ENCODE measurements at regions not wholly inside any gene's neighbourhood (a gene's known extent, or its start where the extent isn't known, plus 50 kb on each side); places are given as distances from the start of the nearest gene placed in this dataset.

DNA sequence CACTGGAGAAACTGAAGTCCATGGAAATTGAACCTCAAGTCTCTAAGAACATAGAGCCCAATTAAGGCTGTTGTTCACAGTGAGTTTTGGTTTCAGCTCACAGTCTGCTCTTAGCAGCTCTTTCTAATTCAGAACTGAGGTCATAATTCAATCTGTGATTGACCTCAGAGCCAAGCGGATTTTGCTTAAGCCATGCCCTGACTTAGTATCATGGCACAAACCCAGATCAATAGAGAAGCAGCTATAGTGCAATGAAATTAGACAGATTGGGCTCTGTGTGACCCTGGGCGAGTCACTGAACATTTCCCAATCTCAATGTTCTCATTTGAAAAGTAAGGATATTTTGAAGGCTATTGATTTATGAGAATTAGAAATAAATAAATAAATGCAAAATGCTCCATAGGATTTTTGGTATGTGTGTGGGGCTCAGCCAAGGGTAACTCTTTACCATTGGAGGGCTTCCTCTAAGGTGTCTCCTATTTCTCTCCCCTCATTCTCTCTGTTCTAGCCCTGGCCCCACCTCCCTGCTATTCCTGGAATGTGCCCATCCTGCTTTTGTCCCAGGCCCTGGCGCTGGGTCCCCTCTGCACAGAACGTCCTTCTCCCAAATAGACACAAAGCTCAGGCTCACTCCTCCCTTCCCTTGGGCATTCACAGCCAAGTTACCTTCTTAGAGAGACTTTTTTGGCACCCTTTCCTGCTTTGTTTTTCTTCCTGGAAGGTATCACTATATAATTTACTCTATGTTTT lies 239.6 kb downstream of the LPIN1 start:
- H4K20me1 ChIP-seq (ENCODE audit: control insufficient read depth, insufficient read depth, low read length, poor library complexity, severe bottlenecking): no peaks in the 10 kb centered on the region
- no peak overlapping the region for H3K4me3 Mint-ChIP-seq
- peaks cover 0 to 2% of the 10 kb centered on the region in 2 donors for H3K4me1 ChIP-seq (ENCODE audit: control insufficient read depth in 2 of 2, insufficient read depth in 2 of 2, low read length in 2 of 2)
- H3K27me3 Mint-ChIP-seq: no peaks in the 10 kb centered on the region
- H3K4me3 ChIP-seq (ENCODE audit: control extremely low read depth in 1 of 5, extremely low read depth in 1 of 5, insufficient read depth in 1 of 5, low read depth in 2 of 5, low read length in 4 of 5): no peak overlapping the region
- intact Hi-C loops (cut with micrococcal nuclease): no loop called here
- POLR2A ChIA-PET: no interaction called here
- no peak overlapping the region for H3K9ac ChIP-seq (ENCODE audit: low read length)
- H3K9me3 ChIP-seq (ENCODE audit: control extremely low read depth in 1 of 3, control insufficient read depth in 2 of 3, insufficient read depth in 1 of 3, low read length in 2 of 3): peaks cover 0 to 15% (median 4%) of the 10 kb centered on the region in 3 donors
- DNase-seq (no peak), ATAC-seq (ENCODE audit: low read depth) (no peak)
- H3K4me2 ChIP-seq (replicated peaks; ENCODE audit: low read depth, low read length, poor library complexity, severe bottlenecking): no peak overlapping the region
- no peak overlapping the region for H2AFZ ChIP-seq (ENCODE audit: insufficient read depth, low read depth, low read length, poor library complexity, severe bottlenecking)
- CTCF ChIA-PET: no interaction called here
- H3K27ac Mint-ChIP-seq: no peak overlapping the region
- H3K9me3 Mint-ChIP-seq (ENCODE audit: insufficient read depth): peaks cover 2% of the 10 kb centered on the region
- no peak overlapping the region for H3K27ac ChIP-seq (ENCODE audit: low read length in 2 of 2)
- no peak for TF ChIP-seq EZH2 (IDR thresholded peaks at IDR 0.05; ENCODE audit: borderline replicate concordance, insufficient read depth, low read depth, low read length, poor library complexity, severe bottlenecking)
- TF ChIP-seq, protein P1, sequence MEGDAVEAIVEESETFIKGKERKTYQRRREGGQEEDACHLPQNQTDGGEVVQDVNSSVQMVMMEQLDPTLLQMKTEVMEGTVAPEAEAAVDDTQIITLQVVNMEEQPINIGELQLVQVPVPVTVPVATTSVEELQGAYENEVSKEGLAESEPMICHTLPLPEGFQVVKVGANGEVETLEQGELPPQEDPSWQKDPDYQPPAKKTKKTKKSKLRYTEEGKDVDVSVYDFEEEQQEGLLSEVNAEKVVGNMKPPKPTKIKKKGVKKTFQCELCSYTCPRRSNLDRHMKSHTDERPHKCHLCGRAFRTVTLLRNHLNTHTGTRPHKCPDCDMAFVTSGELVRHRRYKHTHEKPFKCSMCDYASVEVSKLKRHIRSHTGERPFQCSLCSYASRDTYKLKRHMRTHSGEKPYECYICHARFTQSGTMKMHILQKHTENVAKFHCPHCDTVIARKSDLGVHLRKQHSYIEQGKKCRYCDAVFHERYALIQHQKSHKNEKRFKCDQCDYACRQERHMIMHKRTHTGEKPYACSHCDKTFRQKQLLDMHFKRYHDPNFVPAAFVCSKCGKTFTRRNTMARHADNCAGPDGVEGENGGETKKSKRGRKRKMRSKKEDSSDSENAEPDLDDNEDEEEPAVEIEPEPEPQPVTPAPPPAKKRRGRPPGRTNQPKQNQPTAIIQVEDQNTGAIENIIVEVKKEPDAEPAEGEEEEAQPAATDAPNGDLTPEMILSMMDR (IDR thresholded peaks at IDR 0.05): no peak
- no peaks in the 10 kb centered on the region for H3K27me3 ChIP-seq (replicated peaks in 1 of 4; ENCODE audit: control extremely low read depth in 1 of 4, control insufficient read depth in 3 of 4, insufficient read depth in 4 of 4, low read length in 3 of 4)
- 100% methylated on average over 3 of the region's 4 CpGs for WGBS (ENCODE audit: insufficient coverage)
- H3K36me3 ChIP-seq (replicated peaks in 1 of 2; ENCODE audit: control extremely low read depth in 1 of 2, control insufficient read depth in 1 of 2, extremely low read depth in 1 of 2, insufficient read depth in 2 of 2, low read length in 1 of 2): no peaks in the 10 kb centered on the region
- H3K79me2 ChIP-seq (ENCODE audit: control insufficient read depth, insufficient read depth, low read length): no peaks in the 10 kb centered on the region
- H3K4me1 Mint-ChIP-seq: peaks cover under 1% of the 10 kb centered on the region

DNA sequence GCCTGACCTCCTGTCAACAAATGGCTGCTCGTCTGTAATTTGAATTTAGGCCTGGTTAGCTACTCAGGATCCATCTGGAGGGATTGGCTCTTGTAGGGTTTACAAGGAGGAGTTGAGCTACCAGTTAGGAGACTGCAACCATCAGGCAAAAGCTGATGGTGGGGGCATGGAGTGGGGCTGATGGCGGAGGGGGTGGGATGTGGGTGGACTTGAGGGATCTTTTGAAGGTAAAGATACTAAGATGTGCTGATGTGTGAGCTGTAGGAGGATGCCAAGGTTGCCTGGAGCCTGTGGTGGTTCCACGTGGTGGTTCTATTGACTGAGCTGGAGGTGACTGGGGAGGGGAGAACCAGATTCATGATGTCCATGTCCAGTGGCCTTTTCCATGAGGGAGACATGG lies 240.7 kb downstream of the LPIN1 start:
- DNase-seq (no peak), ATAC-seq (ENCODE audit: low read depth) (no peak)
- Mint-ChIP-seq H3K27me3 (no peaks in the 10 kb centered on the region), H3K9me3 (ENCODE audit: insufficient read depth) (no peaks in the 10 kb centered on the region), H3K4me3 (no peak overlapping the region), H3K27ac (no peak overlapping the region), H3K4me1 (peaks cover 2% of the 10 kb centered on the region)
- Histone ChIP-seq H3K9me3 (ENCODE audit: control extremely low read depth in 1 of 3, control insufficient read depth in 2 of 3, insufficient read depth in 1 of 3, low read length in 2 of 3) (peaks cover 0 to 11% (median 2%) of the 10 kb centered on the region in 3 donors), H4K20me1 (ENCODE audit: control insufficient read depth, insufficient read depth, low read length, poor library complexity, severe bottlenecking) (no peaks in the 10 kb centered on the region), H3K4me2 (replicated peaks; ENCODE audit: low read depth, low read length, poor library complexity, severe bottlenecking) (no peak overlapping the region), H2AFZ (ENCODE audit: insufficient read depth, low read depth, low read length, poor library complexity, severe bottlenecking) (no peak overlapping the region), H3K27ac (ENCODE audit: low read length in 2 of 2) (no peak overlapping the region), H3K79me2 (ENCODE audit: control insufficient read depth, insufficient read depth, low read length) (no peaks in the 10 kb centered on the region), H3K4me3 (ENCODE audit: control extremely low read depth in 1 of 5, extremely low read depth in 1 of 5, insufficient read depth in 1 of 5, low read depth in 2 of 5, low read length in 4 of 5) (no peak overlapping the region), H3K9ac (ENCODE audit: low read length) (no peak overlapping the region), H3K27me3 (replicated peaks in 1 of 4; ENCODE audit: control extremely low read depth in 1 of 4, control insufficient read depth in 3 of 4, insufficient read depth in 4 of 4, low read length in 3 of 4) (no peaks in the 10 kb centered on the region), H3K36me3 (replicated peaks in 1 of 2; ENCODE audit: control extremely low read depth in 1 of 2, control insufficient read depth in 1 of 2, extremely low read depth in 1 of 2, insufficient read depth in 2 of 2, low read length in 1 of 2) (no peaks in the 10 kb centered on the region), H3K4me1 (ENCODE audit: control insufficient read depth in 2 of 2, insufficient read depth in 2 of 2, low read length in 2 of 2) (peaks cover 0 to 4% of the 10 kb centered on the region in 2 donors)
- 100% methylated on average over 3 of the region's 3 CpGs for WGBS (ENCODE audit: insufficient coverage)
- POLR2A ChIA-PET: no interaction called here
- TF ChIP-seq, protein P1 (IDR thresholded peaks at IDR 0.05): no peak
- TF ChIP-seq EZH2 (IDR thresholded peaks at IDR 0.05; ENCODE audit: borderline replicate concordance, insufficient read depth, low read depth, low read length, poor library complexity, severe bottlenecking): no peak
- intact Hi-C loops (cut with micrococcal nuclease): no loop called here
- CTCF ChIA-PET: no interaction called here

Measured in B cell (primary cell).